Parathyroid adenoma (tissue), 2 donors: ENCODE measurements at regions not wholly inside any gene's neighbourhood (a gene's known extent, or its start where the extent isn't known, plus 50 kb on each side); places are given as distances from the start of the nearest gene placed in this dataset.
A peak's percentile ranks its signal among the peaks of the same experiment; 100 is the strongest.
"Not testable (repeated sequence)": the region's sequence is repeated elsewhere in the genome, so short reads cannot be mapped to it uniquely, and the experiment has no call there.

ENCODE experiments used
- H2AFZ ChIP-seq: fragments of 300-600 bp; sonication (generic); one replicate; pipeline ENCODE4 v1.7.0; 2017; ENCODE audit warnings: antibody characterized with exemption, mild to moderate bottlenecking
- H3K27ac ChIP-seq: fragments of 300-600 bp; sonication (generic); one replicate; pipeline ENCODE4 v1.7.0; 2017
- H3K27me3 ChIP-seq: fragments of 300-600 bp; sonication (generic); one replicate; pipeline ENCODE4 v1.7.0; 2017; ENCODE audit warnings: low read length; ENCODE audit not compliant: control insufficient read depth, insufficient read depth
- H3K36me3 ChIP-seq: fragments of 300-600 bp; sonication (generic); one replicate; pipeline ENCODE4 v1.7.0; 2017; ENCODE audit warnings: low read length; ENCODE audit not compliant: control insufficient read depth, insufficient read depth
- H3K4me1 ChIP-seq: fragments of 300-600 bp; sonication (generic); one replicate; pipeline ENCODE4 v1.7.0; 2017; ENCODE audit warnings: control low read depth
- H3K4me2 ChIP-seq: fragments of 300-600 bp; sonication (generic); one replicate; pipeline ENCODE4 v1.7.0; 2017; ENCODE audit warnings: low read length
- H3K4me3 ChIP-seq: fragments of 300-600 bp; sonication (generic); one replicate; pipeline ENCODE4 v1.7.0; 2017; ENCODE audit warnings: low read depth, low read length
- H3K79me2 ChIP-seq: fragments of 300-600 bp; sonication (generic); one replicate; pipeline ENCODE4 v1.7.0; 2017; ENCODE audit warnings: control low read depth
- H3K9ac ChIP-seq: fragments of 300-600 bp; sonication (generic); one replicate; pipeline ENCODE4 v1.7.0; 2017; ENCODE audit warnings: mild to moderate bottlenecking
- H3K9me3 ChIP-seq: fragments of 300-600 bp; sonication (generic); one replicate; pipeline ENCODE4 v1.7.0; 2017; ENCODE audit warnings: low read length; ENCODE audit not compliant: control insufficient read depth
- TF ChIP-seq, protein P1 (sequence below): fragments of 300-600 bp; sonication (generic); IDR thresholded peaks from one replicate; pipeline ENCODE4 v1.7.0; 2017; ENCODE audit warnings: antibody characterized with exemption, mild to moderate bottlenecking
- donor health status: primary hyperparathyroidism.

DNA sequence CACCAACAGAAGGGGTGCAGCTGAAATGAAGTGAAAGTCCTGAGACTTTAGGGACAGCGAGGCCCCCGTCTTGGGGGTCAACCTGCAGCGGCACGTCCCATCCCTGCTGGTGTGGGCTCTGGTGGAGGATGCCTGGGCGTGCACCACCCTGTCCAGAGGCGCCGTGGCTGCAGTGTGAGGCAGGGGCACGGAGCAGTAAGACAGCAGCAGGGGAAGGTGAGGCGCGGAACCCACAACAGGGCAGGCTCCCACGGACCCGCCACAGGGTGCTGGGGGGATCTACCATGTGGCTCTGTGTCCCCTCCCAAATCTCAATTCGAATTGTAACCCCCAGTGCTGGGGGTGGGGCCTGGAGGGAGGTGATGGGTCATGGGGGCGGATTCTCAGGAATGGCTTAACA is 158.6 kb downstream of the SHANK2 start:
- no peaks in the 10 kb centered on the region for H3K79me2 ChIP-seq
- no peak overlapping the region for H3K27ac ChIP-seq
- H3K4me1 ChIP-seq, result no peaks in the 10 kb centered on the region
- H2AFZ ChIP-seq, result no peak overlapping the region
- no peaks in the 10 kb centered on the region for H3K36me3 ChIP-seq
- H3K9ac ChIP-seq, result no peak overlapping the region
- no peak overlapping the region for H3K4me3 ChIP-seq
- no peaks in the 10 kb centered on the region for H3K9me3 ChIP-seq
- H3K27me3 ChIP-seq, result no peaks in the 10 kb centered on the region
- no peak overlapping the region for H3K4me2 ChIP-seq
- TF ChIP-seq, protein P1, sequence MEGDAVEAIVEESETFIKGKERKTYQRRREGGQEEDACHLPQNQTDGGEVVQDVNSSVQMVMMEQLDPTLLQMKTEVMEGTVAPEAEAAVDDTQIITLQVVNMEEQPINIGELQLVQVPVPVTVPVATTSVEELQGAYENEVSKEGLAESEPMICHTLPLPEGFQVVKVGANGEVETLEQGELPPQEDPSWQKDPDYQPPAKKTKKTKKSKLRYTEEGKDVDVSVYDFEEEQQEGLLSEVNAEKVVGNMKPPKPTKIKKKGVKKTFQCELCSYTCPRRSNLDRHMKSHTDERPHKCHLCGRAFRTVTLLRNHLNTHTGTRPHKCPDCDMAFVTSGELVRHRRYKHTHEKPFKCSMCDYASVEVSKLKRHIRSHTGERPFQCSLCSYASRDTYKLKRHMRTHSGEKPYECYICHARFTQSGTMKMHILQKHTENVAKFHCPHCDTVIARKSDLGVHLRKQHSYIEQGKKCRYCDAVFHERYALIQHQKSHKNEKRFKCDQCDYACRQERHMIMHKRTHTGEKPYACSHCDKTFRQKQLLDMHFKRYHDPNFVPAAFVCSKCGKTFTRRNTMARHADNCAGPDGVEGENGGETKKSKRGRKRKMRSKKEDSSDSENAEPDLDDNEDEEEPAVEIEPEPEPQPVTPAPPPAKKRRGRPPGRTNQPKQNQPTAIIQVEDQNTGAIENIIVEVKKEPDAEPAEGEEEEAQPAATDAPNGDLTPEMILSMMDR, result no peak

DNA sequence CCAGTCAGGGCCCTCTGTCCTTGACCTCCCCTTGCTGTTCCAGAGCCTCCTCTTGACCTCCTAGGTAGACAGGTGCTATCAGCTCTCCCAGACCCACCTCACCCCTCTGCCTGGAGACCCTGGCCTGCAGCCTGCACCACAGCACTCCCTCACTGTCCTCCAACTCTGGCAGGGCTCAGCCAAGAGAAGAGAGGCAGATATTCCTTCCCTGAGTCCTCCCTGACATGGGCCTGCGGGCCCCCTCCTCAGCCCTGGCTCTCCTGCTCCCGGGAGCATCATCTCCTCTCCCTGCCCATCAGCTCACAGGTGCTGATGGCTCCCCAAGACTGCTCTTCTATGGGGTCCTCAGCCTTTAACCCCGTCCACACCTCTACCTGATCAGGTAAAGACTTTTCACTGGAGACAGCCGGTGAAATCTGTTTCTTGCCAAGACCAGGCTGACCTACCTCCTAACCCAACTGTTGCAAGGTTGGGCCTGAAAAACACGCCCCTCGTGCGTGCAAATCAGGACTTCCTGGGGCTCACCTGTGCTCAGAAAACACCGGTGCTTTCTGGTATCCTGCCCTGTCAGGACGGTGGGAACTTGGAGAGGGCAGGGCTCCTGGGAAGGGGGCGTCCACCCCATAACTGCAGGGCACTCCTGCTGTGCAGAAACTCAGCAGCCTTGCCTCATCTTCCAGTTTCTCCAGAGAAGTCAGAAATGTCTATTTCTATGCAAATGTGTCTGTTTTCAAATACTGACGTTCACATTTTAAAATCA is 160.7 kb downstream of the SHANK2 start:
- Histone ChIP-seq H3K4me3 (no peak overlapping the region), H3K27me3 (no peaks in the 10 kb centered on the region), H3K79me2 (no peaks in the 10 kb centered on the region), H3K36me3 (no peaks in the 10 kb centered on the region), H3K4me2 (no peak overlapping the region), H3K27ac (no peak overlapping the region), H3K4me1 (no peaks in the 10 kb centered on the region), H3K9me3 (no peaks in the 10 kb centered on the region), H3K9ac (no peak overlapping the region), H2AFZ (no peak overlapping the region)
- TF ChIP-seq, protein P1, result no peak

DNA sequence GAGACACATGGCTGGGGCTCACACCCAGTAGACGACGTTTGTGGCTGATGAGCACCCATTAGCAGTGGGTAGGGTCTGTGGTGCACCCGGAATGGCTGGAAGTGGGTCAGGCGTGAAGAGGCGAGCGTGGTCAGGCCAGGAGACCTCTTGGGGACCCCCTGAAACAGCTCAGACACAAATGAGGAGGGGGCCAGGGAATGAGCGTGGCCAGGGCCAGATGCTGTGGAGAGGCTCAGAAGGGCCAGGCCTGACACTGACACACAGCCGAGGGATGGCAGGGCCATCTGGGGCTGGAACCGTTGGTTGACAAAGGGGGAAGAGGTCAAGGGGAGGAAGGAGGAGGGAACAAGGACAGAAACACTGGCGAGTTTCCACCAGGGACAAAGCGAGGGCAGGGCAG is 162.8 kb downstream of the SHANK2 start:
- no peaks in the 10 kb centered on the region for H3K36me3 ChIP-seq
- H3K79me2 ChIP-seq, result no peaks in the 10 kb centered on the region
- no peak overlapping the region for H2AFZ ChIP-seq
- no peak overlapping the region for H3K4me3 ChIP-seq
- H3K9ac ChIP-seq, result no peak overlapping the region
- no peaks in the 10 kb centered on the region for H3K9me3 ChIP-seq
- H3K27me3 ChIP-seq, result no peaks in the 10 kb centered on the region
- no peak overlapping the region for H3K27ac ChIP-seq
- H3K4me1 ChIP-seq, result no peaks in the 10 kb centered on the region
- TF ChIP-seq, protein P1, result no peak
- no peak overlapping the region for H3K4me2 ChIP-seq

DNA sequence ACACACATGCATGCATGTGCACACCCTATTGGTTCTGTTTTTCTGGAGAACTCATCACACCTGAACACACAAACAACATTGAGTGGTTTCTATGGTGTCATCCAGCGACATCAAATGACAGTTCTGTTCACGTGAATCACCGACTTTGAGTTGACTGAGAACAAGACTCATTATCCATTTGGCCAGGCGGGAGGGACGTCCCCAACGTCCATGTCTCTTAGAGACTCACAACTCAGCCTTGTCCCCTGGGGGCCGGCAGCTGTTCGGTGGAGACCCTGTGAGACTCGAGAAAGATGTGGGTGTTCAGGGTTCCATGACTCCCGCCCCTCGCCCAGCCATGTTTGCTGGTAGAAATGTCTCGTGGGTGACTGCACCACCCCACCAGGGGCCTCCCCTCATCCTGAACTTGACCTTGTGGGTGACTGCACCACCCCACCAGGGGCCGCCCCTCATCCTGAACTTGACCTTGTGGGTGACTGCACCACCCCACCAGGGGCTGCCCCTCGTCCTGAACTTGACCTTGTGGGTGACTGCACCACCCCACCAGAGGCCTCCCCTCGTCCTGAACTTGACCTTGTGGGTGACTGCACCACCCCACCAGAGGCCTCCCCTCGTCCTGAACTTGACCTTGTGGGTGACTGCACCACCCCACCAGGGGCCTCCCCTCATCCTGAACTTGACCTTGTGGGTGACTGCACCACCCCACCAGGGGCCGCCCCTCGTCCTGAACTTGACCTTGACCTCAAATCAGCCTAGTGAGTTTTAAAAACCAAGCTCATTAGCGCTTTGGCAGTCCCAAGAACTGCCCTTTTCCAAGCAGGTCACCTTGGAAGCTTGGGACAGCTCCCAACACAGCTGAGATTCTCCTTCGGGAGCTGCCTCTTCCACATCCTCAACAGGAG is 163.8 kb downstream of the SHANK2 start:
- not testable (repeated sequence) for H3K4me3 ChIP-seq, H2AFZ ChIP-seq, H3K4me2 ChIP-seq, H3K9me3 ChIP-seq, H3K4me1 ChIP-seq, H3K27me3 ChIP-seq, H3K36me3 ChIP-seq, H3K27ac ChIP-seq, H3K9ac ChIP-seq, H3K79me2 ChIP-seq

GRCh38 chr11:71086687-71087258 is 165.6 kb downstream of the SHANK2 start:
- Histone ChIP-seq H3K9ac (no peak overlapping the region), H3K27me3 (no peaks in the 10 kb centered on the region), H3K4me2 (no peak overlapping the region), H3K4me1 (no peaks in the 10 kb centered on the region), H3K27ac (no peak overlapping the region), H3K9me3 (no peaks in the 10 kb centered on the region), H3K36me3 (no peaks in the 10 kb centered on the region), H2AFZ (peak overlapping the region; percentile 42), H3K4me3 (no peak overlapping the region), H3K79me2 (no peaks in the 10 kb centered on the region)
- TF ChIP-seq, protein P1, result peak; percentile 32
